ENCODE measurements at regions not wholly inside any gene's neighbourhood (a gene's known extent, or its start where the extent isn't known, plus 50 kb on each side); places are given as distances from the start of the nearest gene placed in this dataset.

- DNase-seq (ENCODE audit: extremely low spot score): no peak
- ChIA-PET POLR2A (no interaction called here), CTCF (interaction anchor here (0.6 to 1.1 kb wide), 2 partner anchors 35 to 40 kb away, joined by 3 to 5 read pairs; no protein-coding TSS in a partner anchor)
- TF ChIP-seq PKNOX1 (IDR thresholded peaks at IDR 0.05) (no peak), ZNF384 (IDR thresholded peaks at IDR 0.05) (no peak), SUZ12 (IDR thresholded peaks at IDR 0.05) (no peak), L3MBTL2 (conservative IDR thresholded peaks at IDR 0.05) (no peak), HDGF (IDR thresholded peaks at IDR 0.05; ENCODE audit: borderline replicate concordance) (no peak), FOXM1 (IDR thresholded peaks at IDR 0.05; ENCODE audit: borderline replicate concordance) (no peak), SP1 (IDR thresholded peaks at IDR 0.05) (no peak), FOXK2 (IDR thresholded peaks at IDR 0.05) (no peak)
These were observed 351.1 kb upstream of the TLE4 start for GRCh38 chr9:79220666-79221065.

- ChIA-PET POLR2A (no interaction called here), CTCF (interaction anchor here (1.1 kb wide), 1 partner anchor 40 kb away, joined by 3 read pairs; no protein-coding TSS in a partner anchor)
These were observed 350.7 kb upstream of the TLE4 start for GRCh38 chr9:79221084-79221483.

GRCh38 chr9:79222483-79222882, 349.3 kb upstream of the TLE4 start:
- no peak for DNase-seq (ENCODE audit: extremely low spot score)
- POLR2A ChIA-PET: no interaction called here
- CTCF ChIA-PET: no interaction called here
- TF ChIP-seq NFRKB (IDR thresholded peaks at IDR 0.05) (no peak), BHLHE40 (IDR thresholded peaks at IDR 0.05; ENCODE audit: borderline replicate concordance) (no peak), HDGF (IDR thresholded peaks at IDR 0.05; ENCODE audit: borderline replicate concordance) (no peak), SP1 (IDR thresholded peaks at IDR 0.05) (no peak), FOXK2 (IDR thresholded peaks at IDR 0.05) (no peak), L3MBTL2 (conservative IDR thresholded peaks at IDR 0.05) (no peak), PKNOX1 (IDR thresholded peaks at IDR 0.05) (no peak), ZNF384 (IDR thresholded peaks at IDR 0.05) (no peak), FOXM1 (IDR thresholded peaks at IDR 0.05; ENCODE audit: borderline replicate concordance) (no peak), ELF4 (IDR thresholded peaks at IDR 0.05) (no peak), TARDBP (IDR thresholded peaks at IDR 0.05) (no peak), CTBP1 (IDR thresholded peaks at IDR 0.05; ENCODE audit: borderline replicate concordance) (no peak)

More at GRCh38 chr9:79221084-79221483, 350.7 kb upstream of the TLE4 start:
- no peak for TF ChIP-seq FOXK2 (IDR thresholded peaks at IDR 0.05)
- no peak for TF ChIP-seq L3MBTL2 (conservative IDR thresholded peaks at IDR 0.05)
- no peak for TF ChIP-seq ARNT (IDR thresholded peaks at IDR 0.05)
- TF ChIP-seq ZNF384 (IDR thresholded peaks at IDR 0.05): no peak
- no peak for TF ChIP-seq FOXM1 (IDR thresholded peaks at IDR 0.05; ENCODE audit: borderline replicate concordance)
- DNase-seq (ENCODE audit: extremely low spot score): no peak

DNA sequence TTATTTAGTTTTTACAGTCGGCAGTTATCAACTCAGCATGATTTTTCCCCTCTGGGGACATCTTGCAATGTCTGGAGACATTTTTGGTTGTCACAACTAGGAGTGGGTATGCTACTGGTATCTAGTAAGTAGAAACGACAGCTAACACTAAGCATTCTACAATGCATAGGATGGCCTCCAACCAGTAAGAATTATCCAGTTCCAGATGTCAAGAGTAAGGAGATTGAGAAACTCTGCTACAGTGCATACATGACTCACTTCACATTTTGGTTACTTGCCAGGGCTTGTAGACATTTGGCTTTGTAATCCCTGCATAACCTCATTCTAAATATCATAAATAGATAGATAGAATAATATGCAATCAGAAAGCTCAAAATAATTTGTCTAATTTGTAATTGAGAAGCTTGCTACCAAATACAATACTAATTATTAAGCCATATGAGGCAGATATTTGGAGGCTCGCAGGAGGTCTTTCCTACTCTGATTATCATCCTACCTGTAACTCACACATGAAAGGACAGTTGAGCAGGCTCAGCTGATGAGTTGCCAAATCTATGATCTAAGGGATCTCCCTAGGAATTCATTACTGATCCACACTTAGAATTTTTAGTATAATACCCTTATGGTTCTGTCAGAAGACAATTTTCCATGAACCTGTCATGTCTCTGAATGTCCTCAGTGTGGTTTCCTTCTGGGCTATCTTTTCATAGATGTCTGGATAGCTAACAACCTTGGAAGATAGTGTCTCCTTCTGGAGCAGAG, 346.9 kb upstream of the TLE4 start:
- no peak for DNase-seq (ENCODE audit: extremely low spot score)
- CTCF ChIA-PET: interaction anchor here (1.0 to 1.2 kb wide), 3 partner anchors 29 to 316 kb away, joined by 3 to 4 read pairs (median 4); no protein-coding TSS in a partner anchor
- TF ChIP-seq CTBP1 (IDR thresholded peaks at IDR 0.05; ENCODE audit: borderline replicate concordance) (no peak), SUZ12 (IDR thresholded peaks at IDR 0.05) (no peak), BHLHE40 (IDR thresholded peaks at IDR 0.05; ENCODE audit: borderline replicate concordance) (no peak), ARNT (IDR thresholded peaks at IDR 0.05) (no peak), L3MBTL2 (conservative IDR thresholded peaks at IDR 0.05) (no peak), SP1 (IDR thresholded peaks at IDR 0.05) (no peak), ZNF384 (IDR thresholded peaks at IDR 0.05) (no peak), PKNOX1 (IDR thresholded peaks at IDR 0.05) (no peak), FOXM1 (IDR thresholded peaks at IDR 0.05; ENCODE audit: borderline replicate concordance) (no peak), LEF1 (IDR thresholded peaks at IDR 0.05; ENCODE audit: borderline replicate concordance) (no peak), NFRKB (IDR thresholded peaks at IDR 0.05) (no peak), FOXK2 (IDR thresholded peaks at IDR 0.05) (no peak), ELF4 (IDR thresholded peaks at IDR 0.05) (no peak), FOXA1 (IDR thresholded peaks at IDR 0.05) (no peak), TARDBP (IDR thresholded peaks at IDR 0.05) (no peak), HDGF (IDR thresholded peaks at IDR 0.05; ENCODE audit: borderline replicate concordance) (no peak)
- POLR2A ChIA-PET: no interaction called here

GRCh38 chr9:79233542-79233941, 338.2 kb upstream of the TLE4 start:
- POLR2A ChIA-PET: no interaction called here
- CTCF ChIA-PET: interaction anchor here (0.5 to 4.1 kb wide), 4 partner anchors 8 to 126 kb away, joined by 3 to 21 read pairs (median 4); no protein-coding TSS in a partner anchor
- peak; percentile 79 for DNase-seq (ENCODE audit: extremely low spot score)
- TF ChIP-seq ZNF384 (IDR thresholded peaks at IDR 0.05): no peak
- no peak for TF ChIP-seq LEF1 (IDR thresholded peaks at IDR 0.05; ENCODE audit: borderline replicate concordance)
- no peak for TF ChIP-seq L3MBTL2 (conservative IDR thresholded peaks at IDR 0.05)
- TF ChIP-seq SP1 (IDR thresholded peaks at IDR 0.05): no peak

DNA sequence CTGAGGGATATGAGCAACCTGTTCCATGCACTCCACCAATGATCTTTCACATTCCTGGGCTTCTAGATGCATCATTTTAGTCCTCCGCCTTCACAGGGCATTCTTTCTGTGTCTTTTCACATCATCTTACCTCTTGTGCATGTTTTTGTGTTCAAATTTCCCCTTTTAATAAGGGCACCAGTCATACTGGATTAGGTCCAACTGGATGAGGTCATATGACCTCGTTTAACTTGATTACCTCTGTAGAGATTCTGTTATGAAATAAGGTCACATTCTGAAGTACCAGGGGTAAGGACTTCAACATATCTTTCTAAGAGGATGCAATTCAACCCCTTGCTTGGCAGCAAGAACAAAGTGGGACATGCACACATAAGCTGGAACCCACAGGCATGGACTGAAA, 335.3 kb upstream of the TLE4 start:
- DNase-seq (ENCODE audit: extremely low spot score): no peak
- TF ChIP-seq HDGF (IDR thresholded peaks at IDR 0.05; ENCODE audit: borderline replicate concordance) (no peak), NFRKB (IDR thresholded peaks at IDR 0.05) (no peak), ARNT (IDR thresholded peaks at IDR 0.05) (no peak), FOXM1 (IDR thresholded peaks at IDR 0.05; ENCODE audit: borderline replicate concordance) (no peak), SP1 (IDR thresholded peaks at IDR 0.05) (no peak), PKNOX1 (IDR thresholded peaks at IDR 0.05) (no peak), ELF4 (IDR thresholded peaks at IDR 0.05) (no peak)
- POLR2A ChIA-PET: interaction anchor here (1.8 kb wide), 1 partner anchor 335 kb away, joined by 6 read pairs; the partner anchor contains the start of gene TLE4
- CTCF ChIA-PET: interaction anchor here (0.8 to 4.1 kb wide), 2 partner anchors 16 to 18 kb away, joined by 3 to 21 read pairs; no protein-coding TSS in a partner anchor
